HG03039 (cell line): ENCODE measurements at regions not wholly inside any gene's neighbourhood (a gene's known extent, or its start where the extent isn't known, plus 50 kb on each side); places are given as distances from the start of the nearest gene placed in this dataset.
"Not testable (repeated sequence)": the region's sequence is repeated elsewhere in the genome, so short reads cannot be mapped to it uniquely, and the experiment has no call there.

Experiments used
- ATAC-seq: cut with Tn5 transposase; IDR thresholded peaks from one replicate; pipeline ENCODE4 v1.9.1; 2021; ENCODE audit warnings: mild to moderate bottlenecking, moderate library complexity; ENCODE audit not compliant: unreplicated experiment

DNA sequence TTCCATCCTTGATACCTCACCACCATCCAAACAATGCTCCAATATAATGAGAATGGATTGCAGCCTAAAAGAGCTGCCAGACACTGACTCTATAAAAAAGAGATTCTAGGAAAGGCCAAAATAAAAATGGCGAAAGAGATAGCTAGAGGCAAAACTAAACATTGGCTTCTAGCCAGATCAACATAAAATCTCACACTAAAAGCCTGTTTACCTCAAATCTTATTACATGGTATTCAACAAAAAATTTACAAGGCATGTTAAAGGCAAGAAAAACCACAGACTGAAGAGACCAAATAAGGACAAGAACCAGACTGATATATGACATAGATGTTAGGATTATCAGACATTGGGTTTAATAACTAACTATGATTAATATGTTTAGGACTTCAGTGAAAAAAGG lies 1127.0 kb downstream of the DNAJB9 start:
- no peak for ATAC-seq

DNA sequence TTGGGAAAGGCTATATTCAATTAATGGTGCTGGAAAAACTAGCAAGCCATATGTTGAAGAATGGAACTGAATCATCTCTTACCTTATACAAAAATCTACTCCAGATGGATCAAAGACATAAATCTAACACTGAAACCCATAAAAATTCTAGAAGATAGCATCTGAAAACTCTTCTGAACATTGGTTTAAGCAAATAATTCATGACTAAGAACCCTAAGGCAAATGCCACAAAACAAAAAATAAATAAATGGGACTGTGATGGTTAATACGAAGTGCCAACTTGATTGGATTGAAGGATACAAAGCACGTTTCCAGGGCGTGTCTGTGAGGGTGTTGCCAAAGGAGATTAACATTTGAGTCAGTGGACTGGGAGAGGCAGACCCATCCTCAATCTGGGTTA lies 1130.0 kb downstream of the DNAJB9 start:
- ATAC-seq: no peak

DNA sequence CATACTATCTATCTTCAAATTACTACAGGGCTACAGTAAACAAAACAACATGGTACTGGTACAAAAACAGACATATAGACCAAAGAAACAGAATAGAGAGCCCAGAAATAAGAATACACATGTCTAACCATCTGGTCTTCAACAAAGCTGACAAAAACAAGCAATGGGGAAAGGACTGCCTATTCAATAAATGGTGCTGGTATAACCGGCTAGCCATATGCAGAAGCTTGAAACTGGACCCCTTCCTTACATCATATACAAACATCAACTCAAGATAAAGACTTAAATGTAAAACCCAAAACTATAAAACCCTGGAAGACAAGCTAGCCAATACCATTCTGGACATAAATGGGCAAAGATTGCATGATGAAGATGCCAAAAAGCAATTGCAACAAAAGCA lies 1143.7 kb downstream of the DNAJB9 start:
- no peak for ATAC-seq

- ATAC-seq: not testable (repeated sequence)
Measured at GRCh38 chr7:109719359-109719758, 1149.7 kb downstream of the DNAJB9 start.

- no peak for ATAC-seq
Measured at GRCh38 chr7:109734601-109735000, 1164.9 kb downstream of the DNAJB9 start.

DNA sequence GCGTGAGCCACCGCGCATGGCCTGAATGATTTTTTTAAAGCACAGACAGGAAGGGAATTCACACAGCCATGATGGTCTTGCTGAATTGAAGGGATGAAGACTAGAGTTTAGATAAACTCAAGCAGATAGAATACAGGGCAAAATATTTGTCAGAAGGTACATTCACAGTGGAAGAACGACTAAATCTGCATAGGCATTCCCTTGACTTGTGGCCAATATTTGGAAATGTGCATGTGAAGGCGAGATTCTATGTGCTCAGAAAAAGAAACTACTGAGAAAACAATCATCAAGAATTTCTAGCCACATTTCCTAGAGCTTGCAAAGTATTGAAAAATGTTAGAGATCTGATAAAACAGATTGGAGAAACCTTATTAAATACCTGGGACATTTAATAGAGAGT lies 1166.2 kb downstream of the DNAJB9 start:
- ATAC-seq: no peak

DNA sequence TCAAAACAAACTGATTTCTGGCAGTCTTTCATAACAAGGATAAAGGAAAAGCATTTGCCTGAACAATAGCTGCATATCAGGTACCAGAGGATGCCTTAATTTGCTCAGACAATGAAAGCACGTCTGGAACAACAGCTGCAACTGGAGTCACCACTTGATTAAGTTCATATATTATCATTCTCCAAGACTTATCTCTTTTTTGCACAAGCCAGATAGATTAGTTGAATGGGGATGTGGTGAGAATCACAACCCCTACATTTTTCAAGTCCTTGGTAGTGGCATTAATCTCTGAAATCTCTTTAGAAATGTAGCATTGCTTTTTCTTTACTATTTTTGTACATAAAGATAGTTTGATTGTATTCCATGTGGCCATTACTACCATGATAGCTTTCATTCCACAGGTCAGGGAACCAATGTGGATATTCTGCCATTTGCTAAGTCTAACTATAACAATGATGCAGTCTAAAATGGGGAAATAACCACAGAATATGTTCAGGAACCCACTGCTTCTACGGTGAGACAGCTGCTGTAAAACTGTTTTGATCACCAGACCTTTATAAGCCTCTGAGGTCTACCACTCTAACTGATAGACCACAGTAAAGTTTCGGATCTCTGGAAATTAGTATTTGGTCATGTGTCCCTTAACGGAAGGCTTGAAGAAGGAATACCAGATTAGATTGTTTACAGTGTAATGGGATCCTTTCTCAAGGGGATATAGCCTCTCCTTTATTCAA lies 1176.2 kb downstream of the DNAJB9 start:
- ATAC-seq: no peak

DNA sequence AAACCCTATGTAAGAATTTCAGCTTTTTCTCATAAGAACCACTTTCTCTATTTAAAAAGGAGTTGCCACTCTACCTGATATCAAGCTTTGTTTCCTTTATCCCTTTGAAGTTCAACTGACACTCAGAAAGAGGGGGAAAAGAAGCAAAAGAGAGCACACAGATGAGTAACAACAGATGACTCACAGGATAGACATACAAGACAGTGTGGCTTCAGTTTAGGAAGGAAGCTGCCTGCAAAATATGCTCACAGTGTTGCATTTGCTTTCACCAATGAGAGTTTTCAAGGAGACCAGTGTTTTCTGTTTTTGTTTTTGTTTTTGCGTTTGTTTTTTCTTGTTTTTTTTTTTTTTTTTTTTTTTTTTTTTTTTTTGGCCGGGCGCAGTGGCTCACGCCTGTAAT lies 1181.6 kb downstream of the DNAJB9 start:
- ATAC-seq: no peak

GRCh38 chr7:109752068-109752467 lies 1182.4 kb downstream of the DNAJB9 start:
- no peak for ATAC-seq

GRCh38 chr7:109757713-109758112 lies 1188.0 kb downstream of the DNAJB9 start:
- no peak for ATAC-seq

DNA sequence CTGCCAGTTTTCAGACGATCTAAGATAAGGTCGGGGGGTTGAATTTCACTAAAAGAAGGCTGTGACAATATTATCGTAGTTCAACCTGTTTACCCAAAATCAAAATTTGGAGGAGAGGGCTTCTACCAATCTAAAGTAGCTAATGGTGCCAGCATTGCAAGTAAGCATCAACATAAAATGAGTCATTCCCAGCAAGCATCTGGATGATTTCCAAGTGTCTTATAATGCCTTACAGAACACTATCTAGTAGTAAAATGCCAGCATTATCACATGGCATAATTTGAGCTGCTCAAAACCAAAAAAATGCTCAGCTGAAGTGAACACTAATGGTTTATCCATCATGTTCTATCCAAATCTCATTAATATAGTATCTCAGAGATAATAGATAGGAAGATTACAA lies 1193.9 kb downstream of the DNAJB9 start:
- ATAC-seq: no peak

GRCh38 chr7:109772161-109772560 lies 1202.5 kb downstream of the DNAJB9 start:
- ATAC-seq: no peak

GRCh38 chr7:109782806-109783205 lies 1213.1 kb downstream of the DNAJB9 start:
- no peak for ATAC-seq

DNA sequence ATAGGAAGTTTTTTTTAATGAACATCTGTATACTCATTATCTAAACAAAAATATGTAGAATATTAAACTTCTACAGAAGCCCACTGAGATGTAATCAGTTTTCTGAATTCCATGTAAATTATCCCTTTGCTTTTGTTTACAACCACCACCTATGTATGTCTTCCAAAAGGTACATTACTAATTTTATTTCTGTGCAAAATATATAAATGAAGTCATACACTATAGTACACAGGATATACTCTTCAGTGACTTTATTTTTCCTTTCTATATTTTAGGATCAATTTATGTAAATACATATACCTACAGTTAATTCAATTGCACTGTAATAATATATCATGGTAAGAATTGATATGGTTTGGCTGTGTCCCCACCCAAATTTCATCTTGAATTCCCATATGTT lies 1236.9 kb downstream of the DNAJB9 start:
- no peak for ATAC-seq

GRCh38 chr7:109821156-109821555 lies 1251.5 kb downstream of the DNAJB9 start:
- ATAC-seq: no peak

GRCh38 chr7:109834851-109835250 lies 1256.1 kb upstream of the LRRN3 start:
- no peak for ATAC-seq

- ATAC-seq: no peak
Measured at GRCh38 chr7:109835577-109835976, 1255.3 kb upstream of the LRRN3 start.

GRCh38 chr7:109836016-109836415 lies 1254.9 kb upstream of the LRRN3 start:
- ATAC-seq: no peak

DNA sequence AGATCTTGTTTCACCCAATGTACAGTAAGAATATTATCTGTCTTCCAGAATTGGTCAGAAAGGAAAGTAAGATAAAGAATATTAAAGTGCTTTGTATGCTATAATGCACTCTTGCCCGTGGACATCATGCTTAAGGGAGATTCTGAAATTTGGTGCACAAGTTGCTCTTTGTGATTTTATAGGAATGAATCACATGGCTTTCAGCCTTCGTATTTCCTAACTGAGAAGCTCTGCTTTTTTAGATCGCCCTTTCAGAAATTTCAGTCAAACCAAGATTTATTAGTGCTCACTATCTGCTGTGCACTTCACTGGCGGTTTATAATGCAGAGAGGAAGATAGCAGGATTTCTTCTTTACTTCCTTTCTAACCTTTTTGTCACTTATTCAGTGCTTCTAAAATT lies 1248.5 kb upstream of the LRRN3 start:
- no peak for ATAC-seq

GRCh38 chr7:109844362-109844761 lies 1246.6 kb upstream of the LRRN3 start:
- ATAC-seq: no peak

GRCh38 chr7:109864230-109864629 lies 1226.7 kb upstream of the LRRN3 start:
- ATAC-seq: no peak

DNA sequence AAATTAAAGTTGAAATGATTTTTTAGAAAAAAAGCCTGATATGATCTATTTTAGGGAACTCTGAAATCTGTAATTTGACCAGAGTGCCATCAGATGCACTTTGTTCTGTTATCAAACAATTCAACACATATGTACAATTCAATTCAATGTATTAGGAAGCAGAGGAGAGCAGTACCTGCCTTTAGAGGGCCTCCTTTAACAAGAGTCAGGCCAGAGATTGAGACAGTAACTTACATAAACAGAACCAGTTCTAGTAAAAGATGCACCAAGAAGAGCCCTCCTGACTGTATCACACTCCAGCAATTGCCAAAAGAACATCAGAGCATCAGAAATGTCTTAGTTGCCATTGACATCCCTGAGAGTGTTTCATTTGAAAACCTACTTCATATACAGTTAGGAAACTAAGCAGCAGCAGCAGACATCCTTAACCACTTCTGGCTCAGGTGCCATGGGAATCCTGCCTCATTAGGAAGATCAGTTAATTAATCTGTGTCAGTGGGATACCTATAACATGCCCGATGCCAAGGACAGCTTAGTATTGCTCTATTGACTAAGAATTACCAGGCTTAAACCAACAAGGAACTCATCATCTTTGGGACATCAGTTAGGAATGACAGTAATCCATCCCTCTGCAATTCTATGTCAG lies 1222.6 kb upstream of the LRRN3 start:
- no peak for ATAC-seq

DNA sequence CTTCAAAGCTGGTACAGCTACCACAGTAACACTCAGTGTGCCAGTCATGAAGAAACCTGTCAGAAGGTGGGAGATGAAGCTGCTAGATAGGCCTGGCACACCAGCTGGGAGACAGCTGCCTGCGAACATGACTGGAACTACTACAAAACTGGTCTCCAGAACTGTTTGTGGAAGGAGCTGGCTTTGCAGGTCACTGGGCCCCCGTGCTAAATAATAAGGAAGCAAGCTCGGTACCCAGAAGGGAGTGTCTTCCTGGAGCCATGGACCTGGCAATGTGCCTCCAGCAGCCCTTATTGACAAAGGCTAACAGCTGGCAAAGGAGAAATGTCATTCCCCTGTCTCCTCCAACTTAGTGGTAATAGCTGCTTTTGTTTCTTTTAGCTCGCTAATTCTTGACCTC lies 1217.6 kb upstream of the LRRN3 start:
- ATAC-seq: no peak
